ENCODE measurements at regions not wholly inside any gene's neighbourhood (a gene's known extent, or its start where the extent isn't known, plus 50 kb on each side); places are given as distances from the start of the nearest gene placed in this dataset.
A peak's percentile ranks its signal among the peaks of the same experiment; 100 is the strongest.

GRCh38 chr3:94210256-94210655, 147.4 kb downstream of the NSUN3 start:
- TF ChIP-seq CTCF (IDR thresholded peaks at IDR 0.05; ENCODE audit: low read depth, low read length) = no peak
- no peak overlapping the region for H3K4me3 ChIP-seq (replicated peaks in 1 of 2; ENCODE audit: low read depth in 2 of 2, low read length in 2 of 2)
- DNase-seq (ENCODE audit: low read depth in 2 of 2) = no peak

GRCh38 chr3:94217406-94217805, 154.5 kb downstream of the NSUN3 start:
- DNase-seq (ENCODE audit: low read depth in 2 of 2) = no peak
- no peak overlapping the region for H3K4me3 ChIP-seq (replicated peaks in 1 of 2; ENCODE audit: low read depth in 2 of 2, low read length in 2 of 2)
- no peak for TF ChIP-seq CTCF (IDR thresholded peaks at IDR 0.05; ENCODE audit: low read depth, low read length)

- no peak for DNase-seq (ENCODE audit: low read depth in 2 of 2)
- TF ChIP-seq CTCF (IDR thresholded peaks at IDR 0.05; ENCODE audit: low read depth, low read length) = no peak
- H3K4me3 ChIP-seq (replicated peaks in 1 of 2; ENCODE audit: low read depth in 2 of 2, low read length in 2 of 2) = no peak overlapping the region
Observed at GRCh38 chr3:94220426-94220825, 157.6 kb downstream of the NSUN3 start.

GRCh38 chr3:94221829-94222228, 159.0 kb downstream of the NSUN3 start:
- no peak overlapping the region for H3K4me3 ChIP-seq (replicated peaks in 1 of 2; ENCODE audit: low read depth in 2 of 2, low read length in 2 of 2)
- TF ChIP-seq CTCF (IDR thresholded peaks at IDR 0.05; ENCODE audit: low read depth, low read length) = no peak
- DNase-seq (ENCODE audit: low read depth in 2 of 2) = no peak

GRCh38 chr3:94225148-94225865, 162.4 kb downstream of the NSUN3 start:
- no peak for TF ChIP-seq CTCF (IDR thresholded peaks at IDR 0.05; ENCODE audit: low read depth, low read length)
- H3K4me3 ChIP-seq (replicated peaks in 1 of 2; ENCODE audit: low read depth in 2 of 2, low read length in 2 of 2) = no peak overlapping the region
- DNase-seq (ENCODE audit: low read depth in 2 of 2) = peak in 1 of 2 donors; percentile 42

- DNase-seq (ENCODE audit: low read depth in 2 of 2) = peak; percentile 11 to 91
- no peak overlapping the region for H3K4me3 ChIP-seq (replicated peaks in 1 of 2; ENCODE audit: low read depth in 2 of 2, low read length in 2 of 2)
- no peak for TF ChIP-seq CTCF (IDR thresholded peaks at IDR 0.05; ENCODE audit: low read depth, low read length)
Observed at GRCh38 chr3:94226078-94226477, 163.2 kb downstream of the NSUN3 start.

GRCh38 chr3:94232921-94233320, 170.1 kb downstream of the NSUN3 start:
- no peak overlapping the region for H3K4me3 ChIP-seq (replicated peaks in 1 of 2; ENCODE audit: low read depth in 2 of 2, low read length in 2 of 2)
- TF ChIP-seq CTCF (IDR thresholded peaks at IDR 0.05; ENCODE audit: low read depth, low read length) = no peak
- no peak for DNase-seq (ENCODE audit: low read depth in 2 of 2)

Data from cardiac fibroblast (primary cell).